Keratinocyte (primary cell): ENCODE measurements at regions not wholly inside any gene's neighbourhood (a gene's known extent, or its start where the extent isn't known, plus 50 kb on each side); places are given as distances from the start of the nearest gene placed in this dataset.

Source experiments
- EZH2 ChIP-seq: IDR thresholded peaks from one replicate; pipeline ENCODE4 v1.6.1; 2012; ENCODE audit warnings: inconsistent platforms, mild to moderate bottlenecking, low read length, moderate library complexity
- TF ChIP-seq, protein P1 (sequence below), 3 experiments: IDR thresholded peaks in 1 of 3; conservative IDR thresholded peaks in 1 of 3; optimal IDR thresholded peaks in 1 of 3; 2 replicates in 2 of 3; 3 replicates in 1 of 3; pipeline versions ENCODE3 to v1.5.1; 2011; ENCODE audit warnings: low read length in 3 of 3, mild to moderate bottlenecking in 3 of 3, moderate library complexity in 2 of 3, control low read depth in 1 of 3, inconsistent platforms in 1 of 3; ENCODE audit not compliant: insufficient read depth in 2 of 3; ENCODE audit errors: extremely low read depth in 1 of 3

DNA sequence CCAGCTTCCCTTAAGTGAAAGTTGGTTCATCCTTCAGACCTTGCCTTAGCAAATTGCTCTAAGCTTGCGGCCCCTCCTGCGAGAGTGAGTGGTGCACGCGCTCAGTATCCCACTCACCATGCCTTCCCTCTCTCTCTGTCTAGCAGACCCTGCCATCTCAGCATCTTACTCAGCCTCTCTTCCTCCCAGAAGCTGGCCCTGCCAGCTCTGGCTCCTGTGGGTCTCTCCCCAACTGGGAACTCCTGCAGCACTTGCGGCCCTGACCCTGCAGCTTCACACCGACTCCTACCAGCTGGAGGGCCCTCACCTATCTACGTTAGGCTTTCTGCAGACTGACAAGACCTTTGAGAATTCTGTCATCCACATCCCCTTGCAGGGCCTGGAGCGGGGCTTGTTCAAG is 286.1 kb upstream of the TLE3 start:
- TF ChIP-seq, protein P1, sequence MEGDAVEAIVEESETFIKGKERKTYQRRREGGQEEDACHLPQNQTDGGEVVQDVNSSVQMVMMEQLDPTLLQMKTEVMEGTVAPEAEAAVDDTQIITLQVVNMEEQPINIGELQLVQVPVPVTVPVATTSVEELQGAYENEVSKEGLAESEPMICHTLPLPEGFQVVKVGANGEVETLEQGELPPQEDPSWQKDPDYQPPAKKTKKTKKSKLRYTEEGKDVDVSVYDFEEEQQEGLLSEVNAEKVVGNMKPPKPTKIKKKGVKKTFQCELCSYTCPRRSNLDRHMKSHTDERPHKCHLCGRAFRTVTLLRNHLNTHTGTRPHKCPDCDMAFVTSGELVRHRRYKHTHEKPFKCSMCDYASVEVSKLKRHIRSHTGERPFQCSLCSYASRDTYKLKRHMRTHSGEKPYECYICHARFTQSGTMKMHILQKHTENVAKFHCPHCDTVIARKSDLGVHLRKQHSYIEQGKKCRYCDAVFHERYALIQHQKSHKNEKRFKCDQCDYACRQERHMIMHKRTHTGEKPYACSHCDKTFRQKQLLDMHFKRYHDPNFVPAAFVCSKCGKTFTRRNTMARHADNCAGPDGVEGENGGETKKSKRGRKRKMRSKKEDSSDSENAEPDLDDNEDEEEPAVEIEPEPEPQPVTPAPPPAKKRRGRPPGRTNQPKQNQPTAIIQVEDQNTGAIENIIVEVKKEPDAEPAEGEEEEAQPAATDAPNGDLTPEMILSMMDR (optimal IDR thresholded peaks at IDR 0.05 in 1 of 3, IDR thresholded peaks at IDR 0.05 in 1 of 3, conservative IDR thresholded peaks at IDR 0.05 in 1 of 3; ENCODE audit: extremely low read depth in 1 of 3, insufficient read depth in 2 of 3, low read length in 3 of 3), result no peak
- TF ChIP-seq EZH2, result no peak
